HCT116 (cell line): ENCODE measurements at regions not wholly inside any gene's neighbourhood (a gene's known extent, or its start where the extent isn't known, plus 50 kb on each side); places are given as distances from the start of the nearest gene placed in this dataset.

Source experiments
- ATAC-seq: fragments of 200-7000 bp; cut with Tn5 transposase; 2 replicates; pipeline ENCODE4 v1.9.1; 2020; ENCODE audit warnings: mild to moderate bottlenecking, moderate library complexity
- BruUV-seq: library from RNA; stranded (reverse); fragments of 400-500 nt; replicated peaks from 2 replicates; lab custom pipeline; 2021; lab: Mats Ljungman, UMichigan
- CTCF ChIA-PET: fragments of 300-600 bp; sonication (Branson Sonifier 250); formaldehyde crosslinking; loops from one replicate; lab custom pipeline; 2021; ENCODE audit warnings: antibody characterized with exemption; lab: Charles Lee
- POLR2A ChIA-PET: fragments of 300-600, 350-600 bp; sonication (Branson Sonifier 250); formaldehyde crosslinking; loops from one replicate; lab custom pipeline; 2021; ENCODE audit warnings: antibody characterized with exemption; lab: Charles Lee
- RAD21 ChIA-PET, 2 experiments: fragments of 300-600 bp; sonication (Branson Sonifier 250); formaldehyde crosslinking; loops; one replicate each; lab custom pipeline; 2023; ENCODE audit warnings: low total read pairs in 2 of 2; ENCODE audit not compliant: uncharacterized antibody in 2 of 2, unreplicated experiment in 2 of 2, low non-redundant PET in 1 of 2; lab: Charles Lee
- DNase-seq: peaks from one replicate; pipeline ENCODE4 v3.0.0-alpha.2; 2010; ENCODE audit warnings: low read depth, low spot score
- H2AFZ ChIP-seq: fragments of 200-600 bp; shearing (Covaris generic), sonication (generic); 2 replicates; pipeline ENCODE4 v1.6.1; 2017; ENCODE audit warnings: low read depth, mixed run types, mixed read lengths, antibody characterized with exemption, low read length; ENCODE audit not compliant: poor library complexity, severe bottlenecking
- H3K27ac ChIP-seq: 2 replicates; pipeline ENCODE4 v1.5.1; 2012; ENCODE audit warnings: low read depth, low read length
- H3K27me3 ChIP-seq: fragments of 200-600 bp; sonication (generic); 2 replicates; pipeline ENCODE4 v1.6.1; 2016; ENCODE audit warnings: mixed run types, low read length, mixed read lengths; ENCODE audit not compliant: insufficient read depth
- H3K36me3 ChIP-seq, 2 experiments: fragments of 200-500 bp in 1 of 2; fragments of 200-600 bp in 1 of 2; sonication (Bioruptor generic) in 1 of 2; sonication (generic) in 1 of 2; 2 replicates each; pipeline versions ENCODE4 v1.5.1 to v1.6.1; 2014 to 2016; ENCODE audit warnings: low read length in 2 of 2, inconsistent platforms in 1 of 2, mixed read lengths in 1 of 2, mixed run types in 1 of 2; ENCODE audit not compliant: insufficient read depth in 2 of 2, control insufficient read depth in 1 of 2
- H3K4me1 ChIP-seq, 2 experiments: fragments of 200-600 bp in 1 of 2; sonication (generic) in 1 of 2; 2 replicates each; pipeline versions ENCODE4 v1.5.1 to v1.6.1; 2012 to 2017; ENCODE audit warnings: low read length in 2 of 2, inconsistent platforms in 1 of 2, mild to moderate bottlenecking in 1 of 2, mixed read lengths in 1 of 2, mixed run types in 1 of 2, moderate library complexity in 1 of 2; ENCODE audit not compliant: insufficient read depth in 2 of 2, control insufficient read depth in 1 of 2
- H3K4me2 ChIP-seq: fragments of 200-600 bp; sonication (generic); 2 replicates; pipeline ENCODE4 v1.6.1; 2017; ENCODE audit warnings: mixed run types, low read length, mixed read lengths
- H3K4me3 ChIP-seq, 2 experiments: fragments of 200-600 bp in 1 of 2; sonication (generic) in 1 of 2; replicated peaks in 1 of 2; 2 replicates each; pipeline ENCODE4 v1.5.1; 2011 to 2016; ENCODE audit warnings: low read length in 2 of 2, control low read depth in 1 of 2, low read depth in 1 of 2, mild to moderate bottlenecking in 1 of 2, mixed read lengths in 1 of 2, mixed run types in 1 of 2
- H3K79me2 ChIP-seq: fragments of 200-600 bp; sonication (generic); 2 replicates; pipeline ENCODE4 v1.6.1; 2017; ENCODE audit warnings: mild to moderate bottlenecking, mixed run types, low read length, moderate library complexity, mixed read lengths; ENCODE audit not compliant: insufficient read depth
- H3K9ac ChIP-seq: fragments of 200-600 bp; sonication (generic); 2 replicates; pipeline ENCODE4 v1.6.1; 2016; ENCODE audit warnings: low read length, mixed read lengths
- H3K9me2 ChIP-seq: fragments of 200-600 bp; sonication (generic), shearing (Covaris generic); 2 replicates; pipeline ENCODE4 v1.6.1; 2017; ENCODE audit warnings: mixed run types, mild to moderate bottlenecking, moderate library complexity; ENCODE audit not compliant: insufficient read depth
- H3K9me3 ChIP-seq, 2 experiments: fragments of 200-500 bp in 1 of 2; fragments of 200-600 bp in 1 of 2; sonication (Bioruptor generic) in 1 of 2; sonication (generic) in 1 of 2; 2 replicates each; pipeline ENCODE4 v1.6.1; 2014 to 2017; ENCODE audit warnings: low read length in 2 of 2, mixed read lengths in 2 of 2, inconsistent platforms in 1 of 2, low read depth in 1 of 2, mild to moderate bottlenecking in 1 of 2, mixed run types in 1 of 2, moderate library complexity in 1 of 2; ENCODE audit not compliant: control insufficient read depth in 1 of 2, insufficient read depth in 1 of 2
- H4K20me1 ChIP-seq: fragments of 200-600 bp; sonication (generic), shearing (Covaris generic); 2 replicates; pipeline ENCODE4 v1.6.1; 2017; ENCODE audit warnings: mixed run types, mild to moderate bottlenecking, moderate library complexity; ENCODE audit not compliant: insufficient read depth
- CEBPB ChIP-seq: IDR thresholded peaks from 2 replicates; pipeline ENCODE4 v1.6.1; 2012; ENCODE audit warnings: low read depth
- EGR1 ChIP-seq: IDR thresholded peaks from 2 replicates; pipeline ENCODE4 v1.6.1; 2012; ENCODE audit warnings: low read depth
- ELF1 ChIP-seq: IDR thresholded peaks from 2 replicates; pipeline ENCODE4 v1.6.1; 2012; ENCODE audit warnings: low read depth, borderline replicate concordance
- EZH2 ChIP-seq: fragments of 200-600 bp; sonication (generic); IDR thresholded peaks from 2 replicates; pipeline ENCODE4 v1.6.1; 2017; ENCODE audit warnings: antibody characterized with exemption, mixed run types
- JUND ChIP-seq: IDR thresholded peaks from 2 replicates; pipeline ENCODE4 v1.6.1; 2012
- POLR2A ChIP-seq: IDR thresholded peaks from 2 replicates; pipeline ENCODE4 v1.7.0; 2011; ENCODE audit warnings: borderline replicate concordance; ENCODE audit not compliant: insufficient read depth, insufficient read length; ENCODE audit errors: extremely low read depth
- POLR2AphosphoS5 ChIP-seq: IDR thresholded peaks from 2 replicates; pipeline ENCODE4 v1.6.1; 2011; ENCODE audit warnings: mild to moderate bottlenecking, low read depth, low read length, moderate library complexity
- RAD21 ChIP-seq: IDR thresholded peaks from 2 replicates; pipeline ENCODE4 v1.6.1; 2012; ENCODE audit warnings: low read depth, mild to moderate bottlenecking
- REST ChIP-seq: IDR thresholded peaks from 2 replicates; pipeline ENCODE4 v1.6.1; 2012; ENCODE audit warnings: low read depth
- SIN3A ChIP-seq: IDR thresholded peaks from 2 replicates; pipeline ENCODE4 v1.6.1; 2012; ENCODE audit warnings: low read depth
- SP1 ChIP-seq: IDR thresholded peaks from 2 replicates; pipeline ENCODE4 v1.6.1; 2012; ENCODE audit warnings: low read depth
- SRF ChIP-seq: IDR thresholded peaks from 2 replicates; pipeline ENCODE4 v1.6.1; 2012; ENCODE audit warnings: low read depth
- TCF7L2 ChIP-seq: IDR thresholded peaks from 2 replicates; pipeline ENCODE4 v1.7.0; 2011; ENCODE audit warnings: borderline replicate concordance, inconsistent platforms; ENCODE audit not compliant: insufficient read depth, insufficient read length; ENCODE audit errors: extremely low read depth
- YY1 ChIP-seq: IDR thresholded peaks from 2 replicates; pipeline ENCODE4 v1.6.1; 2011; ENCODE audit warnings: low read length, low read depth, moderate library complexity, mild to moderate bottlenecking; ENCODE audit not compliant: insufficient replicate concordance; ENCODE audit errors: extremely low read depth
- ZFX ChIP-seq: fragments of 450-650 bp; IDR thresholded peaks from 2 replicates; pipeline ENCODE4 v1.6.1; 2017
- ZNF274 ChIP-seq: fragments of 200-500 bp; sonication (Bioruptor generic); IDR thresholded peaks from 2 replicates; pipeline ENCODE4 v1.6.1; 2014; ENCODE audit warnings: mild to moderate bottlenecking, low read depth, low read length, inconsistent platforms
- intact Hi-C: fragments of 100-400 bp; cut with micrococcal nuclease; formaldehyde crosslinking; loops from 2 replicates; pipeline ENCODE4 v1.10.0; 2022
- TF ChIP-seq, protein P1 (sequence below), 3 experiments: fragments of 200-600 bp in 1 of 3; sonication (generic) in 1 of 3; IDR thresholded peaks in 2 of 3; conservative IDR thresholded peaks in 1 of 3; 2 replicates each; pipeline ENCODE4 v1.5.1; 2012 to 2017; ENCODE audit warnings: low read depth in 2 of 3, low read length in 2 of 3, antibody characterized with exemption in 1 of 3, borderline replicate concordance in 1 of 3, control low read depth in 1 of 3, mild to moderate bottlenecking in 1 of 3, mixed read lengths in 1 of 3, mixed run types in 1 of 3, moderate library complexity in 1 of 3; ENCODE audit not compliant: insufficient read depth in 1 of 3
- TF ChIP-seq, protein P2 (sequence below): IDR thresholded peaks from 2 replicates; pipeline ENCODE4 v1.6.1; 2011; ENCODE audit warnings: mild to moderate bottlenecking, low read length, moderate library complexity; ENCODE audit not compliant: insufficient replicate concordance; ENCODE audit errors: extremely low read depth
- TF ChIP-seq, protein P3 (sequence below): IDR thresholded peaks from 2 replicates; pipeline ENCODE4 v1.6.1; 2012
- TF ChIP-seq, protein P4 (sequence below): IDR thresholded peaks from 2 replicates; pipeline ENCODE4 v1.6.1; 2012

DNA sequence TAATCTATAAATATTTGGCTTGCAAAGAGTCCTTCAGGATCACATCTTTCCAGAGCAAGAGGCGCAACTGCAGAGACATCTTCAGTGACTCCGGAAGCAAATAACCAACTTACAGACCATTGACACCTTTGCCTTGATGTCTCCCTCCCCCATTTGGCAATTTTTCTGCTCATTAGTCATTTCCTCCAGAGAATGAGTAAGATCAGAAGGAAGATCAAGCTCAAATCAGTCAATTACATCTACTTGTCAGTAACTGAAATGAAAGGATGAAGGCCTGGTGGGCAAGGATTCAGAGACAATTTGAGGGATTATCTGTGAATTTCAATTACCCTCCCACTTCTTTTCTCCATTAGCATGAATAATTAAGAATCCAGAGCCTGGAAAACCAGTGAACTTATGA is 665.6 kb upstream of the CPEB2 start:
- no peaks in the 10 kb centered on the region for H3K27me3 ChIP-seq
- H3K4me2 ChIP-seq, result no peak overlapping the region
- H3K4me1 ChIP-seq, result no peaks in the 10 kb centered on the region
- ATAC-seq, result no peak
- ChIA-PET RAD21 (no interaction called here), POLR2A (no interaction called here), CTCF (no interaction called here)
- no peaks in the 10 kb centered on the region for H4K20me1 ChIP-seq
- H3K4me3 ChIP-seq, result no peak overlapping the region
- H3K36me3 ChIP-seq, result no peaks in the 10 kb centered on the region
- no peak overlapping the region for H2AFZ ChIP-seq
- H3K9me2 ChIP-seq, result no peaks in the 10 kb centered on the region
- H3K27ac ChIP-seq, result no peak overlapping the region
- H3K9ac ChIP-seq, result no peak overlapping the region
- no peaks in the 10 kb centered on the region; a peak in 2 of 4 replicates for H3K9me3 ChIP-seq
- DNase-seq, result no peak
- TF ChIP-seq YY1 (no peak), ZNF274 (no peak), ZFX (no peak), POLR2AphosphoS5 (no peak), SRF (no peak), JUND (no peak), SIN3A (no peak), CEBPB (no peak), POLR2A (no peak), SP1 (no peak), EZH2 (no peak), REST (no peak), TCF7L2 (no peak), EGR1 (no peak), ELF1 (no peak), RAD21 (no peak)
- TF ChIP-seq, protein P1, sequence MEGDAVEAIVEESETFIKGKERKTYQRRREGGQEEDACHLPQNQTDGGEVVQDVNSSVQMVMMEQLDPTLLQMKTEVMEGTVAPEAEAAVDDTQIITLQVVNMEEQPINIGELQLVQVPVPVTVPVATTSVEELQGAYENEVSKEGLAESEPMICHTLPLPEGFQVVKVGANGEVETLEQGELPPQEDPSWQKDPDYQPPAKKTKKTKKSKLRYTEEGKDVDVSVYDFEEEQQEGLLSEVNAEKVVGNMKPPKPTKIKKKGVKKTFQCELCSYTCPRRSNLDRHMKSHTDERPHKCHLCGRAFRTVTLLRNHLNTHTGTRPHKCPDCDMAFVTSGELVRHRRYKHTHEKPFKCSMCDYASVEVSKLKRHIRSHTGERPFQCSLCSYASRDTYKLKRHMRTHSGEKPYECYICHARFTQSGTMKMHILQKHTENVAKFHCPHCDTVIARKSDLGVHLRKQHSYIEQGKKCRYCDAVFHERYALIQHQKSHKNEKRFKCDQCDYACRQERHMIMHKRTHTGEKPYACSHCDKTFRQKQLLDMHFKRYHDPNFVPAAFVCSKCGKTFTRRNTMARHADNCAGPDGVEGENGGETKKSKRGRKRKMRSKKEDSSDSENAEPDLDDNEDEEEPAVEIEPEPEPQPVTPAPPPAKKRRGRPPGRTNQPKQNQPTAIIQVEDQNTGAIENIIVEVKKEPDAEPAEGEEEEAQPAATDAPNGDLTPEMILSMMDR (IDR thresholded peaks at IDR 0.05 in 2 of 3, conservative IDR thresholded peaks at IDR 0.05 in 1 of 3; ENCODE audit: borderline replicate concordance in 1 of 3, insufficient read depth in 1 of 3, low read depth in 2 of 3, low read length in 2 of 3), result no peak
- TF ChIP-seq, protein P2, sequence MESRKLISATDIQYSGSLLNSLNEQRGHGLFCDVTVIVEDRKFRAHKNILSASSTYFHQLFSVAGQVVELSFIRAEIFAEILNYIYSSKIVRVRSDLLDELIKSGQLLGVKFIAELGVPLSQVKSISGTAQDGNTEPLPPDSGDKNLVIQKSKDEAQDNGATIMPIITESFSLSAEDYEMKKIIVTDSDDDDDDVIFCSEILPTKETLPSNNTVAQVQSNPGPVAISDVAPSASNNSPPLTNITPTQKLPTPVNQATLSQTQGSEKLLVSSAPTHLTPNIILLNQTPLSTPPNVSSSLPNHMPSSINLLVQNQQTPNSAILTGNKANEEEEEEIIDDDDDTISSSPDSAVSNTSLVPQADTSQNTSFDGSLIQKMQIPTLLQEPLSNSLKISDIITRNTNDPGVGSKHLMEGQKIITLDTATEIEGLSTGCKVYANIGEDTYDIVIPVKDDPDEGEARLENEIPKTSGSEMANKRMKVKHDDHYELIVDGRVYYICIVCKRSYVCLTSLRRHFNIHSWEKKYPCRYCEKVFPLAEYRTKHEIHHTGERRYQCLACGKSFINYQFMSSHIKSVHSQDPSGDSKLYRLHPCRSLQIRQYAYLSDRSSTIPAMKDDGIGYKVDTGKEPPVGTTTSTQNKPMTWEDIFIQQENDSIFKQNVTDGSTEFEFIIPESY, result no peak
- TF ChIP-seq, protein P3, sequence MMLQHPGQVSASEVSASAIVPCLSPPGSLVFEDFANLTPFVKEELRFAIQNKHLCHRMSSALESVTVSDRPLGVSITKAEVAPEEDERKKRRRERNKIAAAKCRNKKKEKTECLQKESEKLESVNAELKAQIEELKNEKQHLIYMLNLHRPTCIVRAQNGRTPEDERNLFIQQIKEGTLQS, result no peak
- TF ChIP-seq, protein P4, sequence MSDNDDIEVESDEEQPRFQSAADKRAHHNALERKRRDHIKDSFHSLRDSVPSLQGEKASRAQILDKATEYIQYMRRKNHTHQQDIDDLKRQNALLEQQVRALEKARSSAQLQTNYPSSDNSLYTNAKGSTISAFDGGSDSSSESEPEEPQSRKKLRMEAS, result no peak
- intact Hi-C loops, result no loop called here
- H3K79me2 ChIP-seq, result no peaks in the 10 kb centered on the region
- BruUV-seq, result no TSS peak
